NCI-H2227 (cell line): ENCODE measurements at regions not wholly inside any gene's neighbourhood (a gene's known extent, or its start where the extent isn't known, plus 50 kb on each side); places are given as distances from the start of the nearest gene placed in this dataset.
"Not testable (repeated sequence)": the region's sequence is repeated elsewhere in the genome, so short reads cannot be mapped to it uniquely, and the experiment has no call there.

ENCODE experiments used
- DNase-seq: peaks from one replicate; lab custom pipeline; 2025; ENCODE audit not compliant: unreplicated experiment; lab: John Stamatoyannopoulos, UW

GRCh38 chr5:163941079-163941478 is 435.7 kb downstream of the MAT2B start:
- DNase-seq: no peak

GRCh38 chr5:163943546-163943945 is 438.1 kb downstream of the MAT2B start:
- DNase-seq: no peak

DNA sequence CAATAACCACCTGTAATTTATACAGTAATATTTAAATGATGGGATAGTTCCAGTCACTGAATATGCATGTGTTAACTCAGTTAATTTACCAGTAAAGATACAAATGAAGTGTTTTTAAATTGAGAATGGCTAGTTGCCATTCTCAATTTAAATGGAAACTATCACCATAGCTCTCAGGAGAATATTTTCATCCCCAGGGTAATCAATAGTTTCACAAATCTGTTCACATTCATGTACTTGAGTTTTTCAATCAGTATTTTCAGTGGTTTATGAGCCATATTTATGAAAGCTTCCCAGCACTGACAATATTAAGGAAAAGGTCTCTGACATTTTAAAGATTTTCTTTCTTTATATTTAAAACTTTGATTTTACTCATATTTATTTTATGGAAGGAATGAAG is 439.3 kb downstream of the MAT2B start:
- DNase-seq: no peak

GRCh38 chr5:163947848-163948666 is 442.6 kb downstream of the MAT2B start:
- no peak for DNase-seq

GRCh38 chr5:163950248-163950647 is 444.8 kb downstream of the MAT2B start:
- DNase-seq: no peak

DNA sequence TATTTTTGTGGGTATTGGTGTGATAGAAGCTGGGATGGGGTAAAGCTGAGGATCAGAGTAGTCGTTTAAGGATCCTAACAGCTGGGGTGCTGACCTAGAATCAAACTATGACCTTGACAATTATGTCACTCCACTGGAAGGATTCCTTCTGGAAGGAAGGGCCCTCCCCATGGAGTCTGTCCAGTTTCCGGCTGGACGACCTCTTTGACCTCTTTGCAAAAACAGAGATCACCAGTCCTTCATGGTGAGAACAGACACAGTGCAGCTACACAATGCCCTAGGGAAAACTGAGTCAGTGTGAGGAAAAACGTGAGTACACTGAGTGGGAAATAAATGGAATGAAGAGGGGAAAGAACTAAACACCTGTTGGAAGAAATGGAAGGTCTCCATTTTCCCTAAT is 445.6 kb downstream of the MAT2B start:
- DNase-seq: no peak

- DNase-seq: no peak
Observed at GRCh38 chr5:163953901-163954300, 448.5 kb downstream of the MAT2B start.

GRCh38 chr5:163961230-163961629 is 455.8 kb downstream of the MAT2B start:
- not testable (repeated sequence) for DNase-seq

- no peak for DNase-seq
Observed at GRCh38 chr5:163963881-163964280, 458.5 kb downstream of the MAT2B start.

DNA sequence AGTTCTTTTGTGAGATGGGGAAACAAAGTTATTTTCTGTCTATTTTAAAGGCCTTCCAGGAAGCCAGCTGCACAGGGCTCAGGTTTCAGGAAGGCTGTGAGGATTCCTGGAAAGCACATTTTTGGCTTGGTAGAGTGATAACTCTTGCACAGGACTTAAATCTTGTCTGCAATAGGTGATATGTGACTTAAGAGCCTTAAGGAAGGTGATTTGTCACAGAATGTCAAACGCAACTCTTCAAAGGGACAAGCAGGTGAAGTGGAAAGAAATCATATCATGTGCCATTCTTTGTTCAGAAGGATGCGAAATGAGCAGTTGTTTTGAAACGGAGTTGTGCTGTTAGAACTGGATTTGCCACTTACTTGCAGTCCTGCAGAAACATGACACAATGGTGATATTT is 459.3 kb downstream of the MAT2B start:
- DNase-seq: no peak

GRCh38 chr5:163967268-163967667 is 461.8 kb downstream of the MAT2B start:
- DNase-seq: no peak

DNA sequence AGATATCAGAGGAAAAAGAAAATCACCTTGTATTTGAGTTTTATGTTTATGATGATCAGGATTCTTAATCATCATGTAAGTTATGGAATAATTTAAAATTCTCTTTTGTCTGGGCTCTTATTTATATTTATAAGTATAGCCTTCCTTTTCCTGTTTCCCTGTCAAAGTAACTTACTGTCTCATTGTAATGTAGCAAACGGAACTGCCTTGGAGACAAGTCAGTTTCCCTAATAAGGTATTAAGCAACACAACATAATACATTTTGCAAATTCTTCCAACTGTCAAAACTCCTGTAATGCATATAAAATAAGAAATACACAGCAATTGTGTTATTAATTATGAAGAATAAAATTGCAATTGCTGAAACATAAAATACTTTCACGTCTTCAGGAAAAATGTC is 463.2 kb downstream of the MAT2B start:
- no peak for DNase-seq

DNA sequence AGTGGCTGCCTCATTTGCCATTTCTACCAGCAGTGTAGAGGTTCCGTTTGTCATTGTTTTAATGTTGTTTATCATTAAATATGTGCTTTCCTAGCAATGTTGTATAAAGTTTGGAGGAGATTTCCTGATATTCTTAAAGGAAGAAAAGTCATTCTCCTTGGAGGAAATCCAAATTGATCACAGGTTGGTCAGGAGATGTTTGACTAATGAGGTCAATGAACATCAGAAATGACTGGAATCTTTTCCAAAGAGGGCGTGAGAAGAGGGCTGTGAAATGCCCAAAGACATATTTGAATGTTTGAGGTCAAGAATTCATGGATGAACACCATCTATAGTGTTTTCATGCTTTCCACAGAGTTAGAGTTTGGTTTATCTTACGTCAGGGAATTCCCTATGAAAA is 471.3 kb downstream of the MAT2B start:
- no peak for DNase-seq

- DNase-seq: no peak
Observed at GRCh38 chr5:163978897-163979296, 473.5 kb downstream of the MAT2B start.

DNA sequence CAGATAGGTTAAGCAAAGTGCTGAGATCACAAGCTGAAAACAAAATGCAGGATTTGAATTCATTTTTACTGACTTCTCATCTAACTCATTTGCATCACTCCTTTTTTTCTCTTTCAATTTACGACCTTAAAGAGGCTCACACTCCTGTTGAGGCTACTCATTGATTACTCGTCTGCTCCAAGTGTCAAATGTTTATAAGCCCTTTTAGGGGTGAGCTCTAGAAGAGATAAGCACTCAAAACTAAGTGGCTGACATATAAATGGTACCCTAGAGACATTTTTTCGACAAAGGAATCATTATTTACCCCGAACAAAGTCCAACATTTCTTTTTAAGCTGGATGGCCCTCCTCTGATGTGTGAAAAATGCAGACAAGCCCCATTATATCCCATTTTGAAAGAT is 483.1 kb downstream of the MAT2B start:
- no peak for DNase-seq

- DNase-seq: no peak
Observed at GRCh38 chr5:163993126-163993525, 487.7 kb downstream of the MAT2B start.

- peak; percentile 30 for DNase-seq
Observed at GRCh38 chr5:163995206-163995605, 489.8 kb downstream of the MAT2B start.

GRCh38 chr5:163997965-163998364 is 492.5 kb downstream of the MAT2B start:
- DNase-seq: no peak

- DNase-seq: no peak
Observed at GRCh38 chr5:164000241-164000640, 494.8 kb downstream of the MAT2B start.

GRCh38 chr5:164000819-164001218 is 495.4 kb downstream of the MAT2B start:
- no peak for DNase-seq

- DNase-seq: no peak
Observed at GRCh38 chr5:164002214-164002613, 496.8 kb downstream of the MAT2B start.

GRCh38 chr5:164002628-164003027 is 497.2 kb downstream of the MAT2B start:
- no peak for DNase-seq

- DNase-seq: no peak
Observed at GRCh38 chr5:164005071-164005470, 499.7 kb downstream of the MAT2B start.
